CD4-positive, alpha-beta T cell treated with Interferon alpha-2 for 1 hour (primary cell): ENCODE measurements at regions not wholly inside any gene's neighbourhood (a gene's known extent, or its start where the extent isn't known, plus 50 kb on each side); places are given as distances from the start of the nearest gene placed in this dataset.

ENCODE experiments used
- DNase-seq, 2 donors: peaks; one replicate each; pipeline ENCODE4 v3.0.0-alpha.2; 2020 to 2022

DNA sequence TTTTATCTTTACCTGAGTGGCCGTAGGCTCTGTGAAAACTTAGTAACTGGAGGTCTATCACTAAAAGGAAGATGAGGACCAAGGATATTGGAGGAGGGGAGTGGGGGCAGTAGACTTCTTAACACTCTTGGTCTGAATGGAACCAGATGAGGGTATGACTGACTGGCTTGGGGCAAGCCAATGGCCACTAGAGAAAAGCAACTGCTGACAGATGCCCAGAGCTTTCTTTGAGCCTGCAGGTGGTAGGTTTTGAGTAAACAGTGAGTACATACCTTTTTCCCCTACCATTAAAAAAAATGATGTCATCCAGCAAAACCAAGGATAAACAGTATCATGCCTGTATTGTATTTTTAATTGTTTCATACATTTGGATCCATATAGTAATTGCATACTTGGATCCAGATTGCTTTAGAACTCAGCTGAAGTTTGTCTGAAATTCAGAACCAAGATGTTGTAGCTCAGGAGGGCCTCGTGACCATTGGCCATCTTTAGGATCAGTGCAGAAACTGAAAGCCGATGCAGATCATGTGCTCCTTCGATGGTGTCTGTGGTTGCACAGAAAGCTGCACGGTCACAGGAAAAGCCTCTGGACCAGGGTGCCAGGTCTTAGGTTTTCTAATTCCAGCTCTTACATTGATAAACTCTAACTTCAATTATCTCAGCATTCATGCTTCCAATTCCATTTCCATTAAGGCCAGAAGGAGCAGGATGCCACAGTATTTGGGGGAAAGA, 131.0 kb downstream of the PDGFRA start:
- DNase-seq: no peak

DNA sequence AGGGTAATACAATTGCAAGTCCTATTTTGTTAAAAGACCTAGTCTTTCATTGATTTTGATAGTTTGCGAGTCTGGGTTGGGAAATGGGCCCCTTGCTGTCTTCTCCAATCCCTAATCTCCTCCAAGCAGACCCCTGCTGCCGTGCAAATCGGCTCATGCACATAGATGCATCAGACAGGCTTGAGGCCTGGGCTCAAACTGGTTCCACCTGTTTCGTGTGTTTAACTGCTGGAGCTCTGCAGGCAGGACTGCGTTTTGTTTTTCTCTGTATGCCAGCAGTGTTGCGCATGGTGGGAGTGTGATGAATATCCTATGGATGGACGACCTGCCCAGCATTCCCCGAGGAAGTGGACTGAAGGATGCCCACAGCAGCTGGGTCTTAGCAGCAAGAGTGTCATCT, 133.9 kb downstream of the PDGFRA start:
- no peak for DNase-seq

GRCh38 chr4:54365691-54366090, 136.6 kb downstream of the PDGFRA start:
- no peak for DNase-seq

GRCh38 chr4:54367059-54367458, 138.0 kb downstream of the PDGFRA start:
- no peak for DNase-seq

DNA sequence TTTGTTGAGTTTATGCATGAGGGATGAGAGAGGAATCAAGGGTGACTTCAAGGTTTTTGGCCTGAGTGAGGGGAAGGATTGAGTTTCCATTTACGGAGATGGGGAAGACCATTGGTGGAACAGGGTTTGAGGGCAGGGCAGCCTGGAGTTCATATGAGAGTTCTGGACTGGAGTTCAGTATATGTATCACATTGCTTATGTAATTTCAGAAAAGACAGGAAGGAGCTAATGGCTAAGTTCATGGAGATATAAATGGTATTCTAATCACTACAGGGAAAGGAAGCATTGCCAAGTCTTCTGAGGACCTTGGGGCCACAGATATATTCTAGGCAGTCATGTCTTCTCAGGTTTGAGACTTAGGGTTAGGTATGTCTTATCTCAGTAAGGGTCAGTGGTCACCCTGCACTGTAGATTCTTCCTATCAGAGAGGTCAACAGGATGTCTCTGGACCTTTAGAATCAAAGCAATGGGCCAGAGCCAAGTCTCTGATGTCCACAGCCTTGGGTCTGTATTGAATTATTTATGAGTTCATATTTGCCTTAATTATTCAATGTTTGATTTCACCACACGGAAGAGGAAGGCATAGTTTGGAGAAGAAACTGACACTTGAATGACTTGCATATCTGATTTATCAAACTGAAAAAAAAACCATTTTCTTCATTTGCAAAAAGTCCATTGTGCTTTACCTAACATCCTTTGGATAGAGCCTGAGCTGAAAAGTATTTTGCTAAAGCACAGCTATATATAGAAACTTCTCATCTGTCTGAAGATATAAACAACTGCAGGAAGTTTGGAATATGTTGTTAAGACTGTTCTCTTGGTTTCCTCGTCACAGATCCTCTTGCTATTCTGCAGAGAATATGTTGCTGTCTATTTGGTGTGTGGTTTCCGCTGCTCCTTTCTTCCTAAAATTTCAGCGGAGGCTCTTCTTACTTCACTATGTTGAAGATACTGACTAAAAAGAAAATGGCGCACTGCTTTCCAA, 139.5 kb downstream of the PDGFRA start:
- no peak for DNase-seq

DNA sequence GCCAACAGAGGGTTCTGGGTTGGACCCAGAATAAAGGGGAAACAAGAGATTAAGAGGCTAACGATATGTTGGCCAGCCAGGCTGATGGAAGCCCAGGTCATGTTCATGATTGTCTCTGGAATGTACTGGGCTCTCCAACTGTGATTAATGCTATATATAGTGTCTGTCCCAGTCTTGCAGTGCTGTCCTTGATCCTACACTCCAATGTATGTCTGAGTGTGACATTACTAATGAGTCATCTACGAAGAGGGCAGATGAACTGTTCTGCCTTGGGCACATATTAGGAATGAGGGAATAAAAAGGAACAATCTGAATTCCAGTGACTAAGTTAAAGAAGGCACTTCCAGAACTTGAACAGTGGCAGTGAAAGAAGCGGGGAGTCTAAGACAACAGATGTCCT, 142.1 kb downstream of the PDGFRA start:
- no peak for DNase-seq

GRCh38 chr4:54372951-54373350, 143.9 kb downstream of the PDGFRA start:
- DNase-seq: no peak

GRCh38 chr4:54373718-54374210, 144.7 kb downstream of the PDGFRA start:
- DNase-seq: no peak

GRCh38 chr4:54378461-54378860, 149.4 kb downstream of the PDGFRA start:
- no peak for DNase-seq

DNA sequence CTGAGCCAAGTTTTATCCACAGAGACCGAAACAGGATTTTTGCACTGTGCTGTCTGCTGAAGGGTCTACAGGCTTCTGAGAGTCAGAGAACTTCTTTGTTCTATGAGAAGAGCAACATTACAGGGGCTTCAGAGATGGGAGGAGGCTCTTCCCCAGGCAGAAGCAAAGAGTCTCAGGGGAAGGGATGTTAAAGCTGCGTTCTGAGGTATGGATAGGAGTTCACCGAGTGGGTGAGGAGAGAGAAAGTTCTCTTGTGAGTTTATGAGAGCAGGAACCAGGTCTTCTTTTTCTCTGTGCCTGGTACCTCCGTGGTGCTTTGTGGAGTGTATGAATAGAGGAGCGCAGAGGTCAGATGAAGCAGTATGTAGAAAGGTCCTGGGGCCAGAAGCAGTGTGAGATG, 155.1 kb downstream of the PDGFRA start:
- DNase-seq: no peak

- peak; percentile 3 to 18 for DNase-seq
These were observed 155.5 kb downstream of the PDGFRA start for GRCh38 chr4:54384563-54384962.

DNA sequence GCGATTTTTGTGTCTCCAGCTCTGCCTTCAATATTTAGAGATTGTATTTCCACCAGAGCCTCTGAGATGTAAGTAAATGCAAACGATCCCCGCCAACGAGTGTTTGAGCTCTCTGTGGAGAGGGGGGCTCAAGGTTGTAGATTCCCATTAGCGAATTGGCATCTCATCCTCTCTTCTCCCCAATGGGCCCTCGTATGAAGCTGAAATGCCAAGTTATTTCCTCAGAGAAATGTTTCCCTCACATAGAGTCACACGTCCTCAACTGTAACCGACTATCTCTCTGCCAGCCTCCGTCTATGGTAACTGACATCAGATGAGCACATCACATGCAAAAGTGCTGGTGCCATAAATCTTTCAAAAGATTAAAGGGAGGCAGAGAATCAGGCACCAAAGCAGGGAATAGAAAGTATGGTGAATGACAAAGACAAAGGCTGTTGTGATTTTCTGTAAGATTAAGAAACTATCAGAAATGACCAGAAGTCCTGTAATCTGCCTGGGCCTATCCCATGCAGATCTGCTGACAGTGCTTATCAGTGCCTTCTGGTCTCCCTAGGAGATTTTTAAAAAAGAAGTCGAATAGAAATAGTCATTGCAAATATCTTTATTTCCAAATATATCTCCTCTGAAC, 157.1 kb downstream of the PDGFRA start:
- DNase-seq: no peak

- no peak for DNase-seq
These were observed 157.6 kb downstream of the PDGFRA start for GRCh38 chr4:54386693-54387092.

DNA sequence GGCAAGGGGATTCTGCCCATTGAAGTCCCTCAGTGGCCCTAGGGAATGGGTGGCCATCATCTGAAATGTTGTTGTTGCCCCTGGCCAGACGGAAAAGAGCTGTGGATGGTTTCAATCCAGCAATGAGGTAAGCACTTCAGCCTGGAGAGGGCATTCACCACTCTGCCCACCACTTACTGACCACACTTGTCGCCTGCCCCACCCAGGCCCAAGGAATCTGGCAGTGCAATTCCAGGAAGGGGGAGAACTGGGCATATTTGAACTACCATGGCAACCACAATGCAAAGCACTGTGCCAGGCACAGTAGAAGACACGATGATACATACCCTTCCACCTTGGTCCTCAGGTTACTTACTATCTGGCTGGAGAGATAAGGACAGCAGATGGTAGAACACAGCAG, 161.6 kb downstream of the PDGFRA start:
- DNase-seq: no peak

- DNase-seq: no peak
These were observed 162.0 kb downstream of the PDGFRA start for GRCh38 chr4:54391104-54391503.

GRCh38 chr4:54392479-54392878, 163.4 kb downstream of the PDGFRA start:
- no peak for DNase-seq

DNA sequence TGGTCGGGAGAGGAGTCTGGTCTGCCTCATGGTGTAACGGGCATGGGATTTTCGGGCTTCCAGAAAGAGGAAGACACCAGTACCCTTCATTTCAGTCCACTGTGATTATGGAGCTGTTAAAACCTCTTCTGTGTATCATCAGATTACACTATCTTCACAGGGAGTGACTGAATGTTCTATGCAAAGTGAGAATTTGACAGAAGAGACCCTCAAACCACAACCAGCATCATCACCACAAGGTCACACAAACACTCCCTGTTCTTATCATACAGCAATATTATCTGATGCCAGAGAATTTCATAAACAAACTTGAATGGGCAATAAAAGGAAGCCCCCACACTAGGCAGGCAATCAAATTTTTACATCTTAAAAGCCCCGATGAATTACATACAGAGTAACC, 164.2 kb downstream of the PDGFRA start:
- no peak for DNase-seq

GRCh38 chr4:54395013-54395527, 166.0 kb downstream of the PDGFRA start:
- no peak for DNase-seq

GRCh38 chr4:54400188-54400587, 171.1 kb downstream of the PDGFRA start:
- no peak for DNase-seq

DNA sequence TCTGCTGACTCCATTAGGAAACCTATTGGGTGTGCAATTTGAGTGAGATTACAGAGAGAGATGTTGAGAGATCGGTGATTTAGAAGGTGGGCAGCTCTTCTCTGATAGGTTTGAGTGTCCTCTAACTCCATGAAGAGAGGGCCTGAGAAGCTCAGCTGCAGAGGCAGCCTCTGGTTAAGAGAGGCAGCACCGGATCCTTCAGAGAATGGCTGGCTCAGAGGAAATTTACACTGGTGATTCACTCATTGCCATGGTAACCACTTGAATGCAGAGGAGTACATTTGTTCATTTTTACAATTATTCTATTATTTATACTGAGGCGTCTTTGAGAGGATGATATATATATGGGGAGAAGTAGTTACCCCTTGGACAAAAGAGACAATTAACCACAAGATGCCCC, 171.7 kb downstream of the PDGFRA start:
- DNase-seq: no peak

- DNase-seq: no peak
These were observed 173.9 kb downstream of the PDGFRA start for GRCh38 chr4:54402880-54403480.

DNA sequence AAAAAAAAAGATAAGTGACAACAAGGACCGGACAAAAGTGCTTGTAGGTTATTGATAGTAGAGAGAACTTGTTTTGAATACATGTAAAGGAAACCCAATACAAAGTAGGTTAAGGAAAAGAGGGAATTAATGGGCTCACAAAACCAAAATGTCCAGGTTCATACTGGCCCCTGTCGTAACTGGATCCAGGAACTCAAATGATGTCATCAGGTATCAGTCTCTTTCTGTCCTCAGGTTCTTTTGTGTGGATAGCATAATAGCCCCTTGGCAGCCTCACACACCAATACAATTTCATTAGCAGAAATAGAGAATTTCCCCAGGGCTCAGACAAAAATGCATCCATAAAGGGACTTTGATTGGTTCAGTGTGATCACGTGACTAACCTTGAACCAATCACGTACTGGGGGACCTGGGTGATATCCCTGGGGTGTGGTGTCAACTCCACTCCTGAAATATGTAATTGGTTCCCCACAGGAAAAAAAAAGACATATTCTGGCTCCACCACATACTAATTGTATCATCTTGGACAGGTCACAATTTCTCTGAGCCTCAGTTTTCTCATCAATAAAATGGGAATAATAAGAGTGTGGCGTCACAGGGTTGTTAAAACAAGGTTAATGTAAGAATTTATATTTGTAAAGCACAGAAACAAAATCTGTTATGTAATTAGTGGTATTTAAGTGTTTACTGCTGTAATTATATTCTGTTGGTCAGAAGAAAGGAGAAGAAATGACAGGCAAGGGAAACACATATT, 174.8 kb downstream of the PDGFRA start:
- no peak for DNase-seq
